ENCODE measurements at regions not wholly inside any gene's neighbourhood (a gene's known extent, or its start where the extent isn't known, plus 50 kb on each side); places are given as distances from the start of the nearest gene placed in this dataset.

- no peak for TF ChIP-seq POLR2AphosphoS5 (IDR thresholded peaks at IDR 0.05)
- TF ChIP-seq POLR2A (IDR thresholded peaks at IDR 0.05), result no peak
Observed at GRCh38 chr13:81480634-81481033, 1139.7 kb upstream of the SPRY2 start.
